Endothelial cell of umbilical vein (primary cell): ENCODE measurements at regions not wholly inside any gene's neighbourhood (a gene's known extent, or its start where the extent isn't known, plus 50 kb on each side); places are given as distances from the start of the nearest gene placed in this dataset.

Experiments used
- BruUV-seq: library from RNA; stranded (reverse); fragments of 400-500 nt; replicated peaks from 2 replicates; lab custom pipeline; 2021; lab: Mats Ljungman, UMichigan
- CTCF ChIA-PET: fragments of 300-600, 350-600 bp; sonication (Branson Sonifier 250); formaldehyde crosslinking; loops from one replicate; lab custom pipeline; 2021; ENCODE audit warnings: antibody characterized with exemption, inconsistent platforms; lab: Charles Lee
- POLR2A ChIA-PET: fragments of 300-600, 350-600 bp; sonication (Branson Sonifier 250); formaldehyde crosslinking; loops from one replicate; lab custom pipeline; 2021; ENCODE audit warnings: antibody characterized with exemption, inconsistent platforms; lab: Charles Lee
- DNase-seq: peaks from one replicate; pipeline ENCODE4 v3.0.0-alpha.2; 2011; ENCODE audit warnings: low read depth, low spot score
- FAIRE-seq: peaks from 2 replicates; lab custom pipeline; 2011; peaks lifted over from hg19 to GRCh38; lab: Jason Lieb, UNC
- H2AFZ ChIP-seq: 2 replicates; pipeline ENCODE4 v1.6.0; 2012; ENCODE audit warnings: low read depth, low read length, control low read depth, inconsistent platforms
- H3K27ac ChIP-seq: 2 replicates; pipeline ENCODE4 v1.5.1; 2011; ENCODE audit warnings: low read depth, mild to moderate bottlenecking, control low read depth, low read length, moderate library complexity; ENCODE audit not compliant: insufficient read depth
- H3K27me3 ChIP-seq, 2 experiments: 2 replicates each; pipeline versions ENCODE4 v1.6.0 to v1.6.1; 2011; ENCODE audit warnings: low read length in 2 of 2, mixed read lengths in 1 of 2; ENCODE audit not compliant: control insufficient read depth in 2 of 2, insufficient read depth in 2 of 2
- H3K36me3 ChIP-seq, 2 experiments: 2 replicates in 1 of 2; 3 replicates in 1 of 2; pipeline ENCODE4 v1.5.1; 2011; ENCODE audit warnings: low read length in 2 of 2, mild to moderate bottlenecking in 1 of 2, moderate library complexity in 1 of 2; ENCODE audit not compliant: control insufficient read depth in 2 of 2, insufficient read depth in 2 of 2; ENCODE audit errors: extremely low read depth in 1 of 2
- H3K4me1 ChIP-seq: 3 replicates; pipeline ENCODE4 v1.5.1; 2011; ENCODE audit warnings: mild to moderate bottlenecking, low read length; ENCODE audit not compliant: control insufficient read depth, insufficient read depth; ENCODE audit errors: extremely low read depth
- H3K4me2 ChIP-seq: 2 replicates; pipeline ENCODE4 v1.6.1; 2011; ENCODE audit warnings: low read length, control low read depth, mixed read lengths; ENCODE audit not compliant: insufficient read depth
- H3K4me3 ChIP-seq, 3 experiments: fragments of 200-600 bp in 1 of 3; sonication (generic), shearing (Covaris generic) in 1 of 3; replicated peaks in 1 of 3; 2 replicates each; pipeline ENCODE4 v1.5.1; 2011 to 2016; ENCODE audit warnings: control low read depth in 3 of 3, low read length in 3 of 3, mild to moderate bottlenecking in 2 of 3, inconsistent platforms in 1 of 3, low read depth in 1 of 3, moderate library complexity in 1 of 3; ENCODE audit not compliant: insufficient read depth in 1 of 3
- H3K79me2 ChIP-seq: 2 replicates; pipeline ENCODE4 v1.6.0; 2012; ENCODE audit warnings: low read length, inconsistent platforms; ENCODE audit not compliant: control insufficient read depth, insufficient read depth
- H3K9ac ChIP-seq: replicated peaks from 2 replicates; pipeline ENCODE3; 2011; ENCODE audit warnings: low read length, control low read depth; ENCODE audit not compliant: insufficient read depth; ENCODE audit errors: extremely low read depth
- H3K9me1 ChIP-seq: replicated peaks from 3 replicates; pipeline ENCODE4 v1.6.0; 2011; ENCODE audit warnings: mild to moderate bottlenecking, low read length; ENCODE audit not compliant: control insufficient read depth, insufficient read depth; ENCODE audit errors: extremely low read depth
- H3K9me3 ChIP-seq: replicated peaks from 2 replicates; pipeline ENCODE4 v1.5.1; 2012; ENCODE audit warnings: low read length, inconsistent platforms; ENCODE audit not compliant: control insufficient read depth, insufficient read depth
- H4K20me1 ChIP-seq: replicated peaks from 2 replicates; pipeline ENCODE3; 2011; ENCODE audit warnings: mild to moderate bottlenecking, low read length; ENCODE audit not compliant: control insufficient read depth, insufficient read depth; ENCODE audit errors: extremely low read depth
- EZH2 ChIP-seq: IDR thresholded peaks from 2 replicates; pipeline ENCODE4 v1.6.1; 2012; ENCODE audit warnings: borderline replicate concordance, low read depth, mild to moderate bottlenecking, moderate library complexity, low read length, inconsistent platforms; ENCODE audit not compliant: severe bottlenecking
- FOS ChIP-seq: IDR thresholded peaks from 2 replicates; pipeline ENCODE4 v1.6.1; 2011; ENCODE audit warnings: mild to moderate bottlenecking, low read length, moderate library complexity, borderline replicate concordance; ENCODE audit not compliant: insufficient read depth
- GATA2 ChIP-seq: IDR thresholded peaks from 2 replicates; pipeline ENCODE4 v1.7.0; 2011; ENCODE audit warnings: low read depth, mild to moderate bottlenecking, moderate library complexity, mixed read lengths, low read length; ENCODE audit not compliant: insufficient read length, insufficient read depth
- JUN ChIP-seq: IDR thresholded peaks from 2 replicates; pipeline ENCODE4 v1.6.1; 2011; ENCODE audit warnings: borderline replicate concordance, low read depth; ENCODE audit not compliant: insufficient read length, insufficient read depth
- MYC ChIP-seq: IDR thresholded peaks from one replicate; pipeline ENCODE4 v1.6.1; 2011; ENCODE audit warnings: mild to moderate bottlenecking, low read depth, low read length
- POLR2A ChIP-seq: IDR thresholded peaks from 2 replicates; pipeline ENCODE4 v1.6.1; 2012; ENCODE audit warnings: low read depth, mild to moderate bottlenecking, control low read depth, low read length
- POLR2AphosphoS5 ChIP-seq: IDR thresholded peaks from 2 replicates; pipeline ENCODE4 v1.6.1; 2012; ENCODE audit warnings: low read depth, mild to moderate bottlenecking, control low read depth, low read length, moderate library complexity; ENCODE audit not compliant: insufficient read depth
- dilution Hi-C: fragments of 300-500 bp; cut with MboI; formaldehyde crosslinking; loops from one replicate; pipeline ENCODE4 v1.15.0; 2019; ENCODE audit warnings: low sequenced_read_pairs; ENCODE audit not compliant: extremely low pct_ligation_motif_present
- intact Hi-C: fragments of 100-400 bp; cut with micrococcal nuclease; formaldehyde crosslinking; loops from one replicate; pipeline ENCODE4 v1.10.0; 2022
- TF ChIP-seq, protein P1 (sequence below): IDR thresholded peaks from 2 replicates; pipeline ENCODE4 v1.6.1; 2011; ENCODE audit not compliant: insufficient read depth, insufficient read length
- TF ChIP-seq, protein P2 (sequence below), 2 donors: IDR thresholded peaks; 1 replicate in 1 of 2; 2 replicates in 1 of 2; pipeline ENCODE4 v1.5.1; 2011; ENCODE audit warnings: low read length in 2 of 2, mild to moderate bottlenecking in 2 of 2, moderate library complexity in 2 of 2, control low read depth in 1 of 2, inconsistent platforms in 1 of 2, low read depth in 1 of 2; ENCODE audit not compliant: insufficient read depth in 1 of 2; ENCODE audit errors: extremely low read depth in 1 of 2

DNA sequence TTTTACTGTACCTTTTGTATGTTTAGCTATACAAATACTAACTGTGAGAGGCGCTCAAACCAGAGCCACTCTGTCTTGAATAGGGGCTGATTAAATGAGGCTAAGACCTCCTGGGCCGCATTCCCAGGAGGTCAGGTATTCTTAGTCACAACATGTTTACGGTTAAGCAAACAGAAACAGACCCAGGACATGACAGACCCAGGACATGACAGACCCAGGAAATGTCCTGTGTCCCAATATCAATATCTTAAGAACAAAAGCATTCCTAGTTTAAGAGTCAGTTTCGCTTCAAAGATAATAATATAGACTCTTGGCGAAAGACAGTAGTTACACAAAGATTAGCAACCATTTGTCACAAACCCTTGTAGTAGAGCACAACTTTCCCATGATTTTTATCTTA, 304.5 kb downstream of the CCSER2 start:
- H3K79me2 ChIP-seq, result no peaks in the 10 kb centered on the region
- no peak for FAIRE-seq
- H3K36me3 ChIP-seq, result no peaks in the 10 kb centered on the region
- H3K4me1 ChIP-seq, result no peaks in the 10 kb centered on the region
- POLR2A ChIA-PET, result no interaction called here
- no peak overlapping the region for H3K27ac ChIP-seq
- CTCF ChIA-PET, result interaction anchor here (1.2 kb wide), 1 partner anchor 40 kb away, joined by 3 read pairs; no protein-coding TSS in a partner anchor
- H3K9me3 ChIP-seq, result no peaks in the 10 kb centered on the region
- no peak for DNase-seq
- H3K27me3 ChIP-seq, result no peaks in the 10 kb centered on the region
- no peak overlapping the region for H3K4me3 ChIP-seq
- dilution Hi-C loops, result no loop called here
- H3K9ac ChIP-seq, result no peak overlapping the region
- intact Hi-C loops, result no loop called here
- TF ChIP-seq JUN (no peak), POLR2AphosphoS5 (no peak), POLR2A (no peak), FOS (no peak), MYC (no peak), EZH2 (no peak), GATA2 (no peak)
- TF ChIP-seq, protein P1, sequence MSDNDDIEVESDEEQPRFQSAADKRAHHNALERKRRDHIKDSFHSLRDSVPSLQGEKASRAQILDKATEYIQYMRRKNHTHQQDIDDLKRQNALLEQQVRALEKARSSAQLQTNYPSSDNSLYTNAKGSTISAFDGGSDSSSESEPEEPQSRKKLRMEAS, result no peak
- TF ChIP-seq, protein P2, sequence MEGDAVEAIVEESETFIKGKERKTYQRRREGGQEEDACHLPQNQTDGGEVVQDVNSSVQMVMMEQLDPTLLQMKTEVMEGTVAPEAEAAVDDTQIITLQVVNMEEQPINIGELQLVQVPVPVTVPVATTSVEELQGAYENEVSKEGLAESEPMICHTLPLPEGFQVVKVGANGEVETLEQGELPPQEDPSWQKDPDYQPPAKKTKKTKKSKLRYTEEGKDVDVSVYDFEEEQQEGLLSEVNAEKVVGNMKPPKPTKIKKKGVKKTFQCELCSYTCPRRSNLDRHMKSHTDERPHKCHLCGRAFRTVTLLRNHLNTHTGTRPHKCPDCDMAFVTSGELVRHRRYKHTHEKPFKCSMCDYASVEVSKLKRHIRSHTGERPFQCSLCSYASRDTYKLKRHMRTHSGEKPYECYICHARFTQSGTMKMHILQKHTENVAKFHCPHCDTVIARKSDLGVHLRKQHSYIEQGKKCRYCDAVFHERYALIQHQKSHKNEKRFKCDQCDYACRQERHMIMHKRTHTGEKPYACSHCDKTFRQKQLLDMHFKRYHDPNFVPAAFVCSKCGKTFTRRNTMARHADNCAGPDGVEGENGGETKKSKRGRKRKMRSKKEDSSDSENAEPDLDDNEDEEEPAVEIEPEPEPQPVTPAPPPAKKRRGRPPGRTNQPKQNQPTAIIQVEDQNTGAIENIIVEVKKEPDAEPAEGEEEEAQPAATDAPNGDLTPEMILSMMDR (IDR thresholded peaks at IDR 0.05; ENCODE audit: extremely low read depth in 1 of 2, insufficient read depth in 1 of 2, low read depth in 1 of 2, low read length in 2 of 2), result no peak
- H3K9me1 ChIP-seq, result no peaks in the 10 kb centered on the region
- no peak overlapping the region for H3K4me2 ChIP-seq
- H2AFZ ChIP-seq, result no peak overlapping the region
- no peaks in the 10 kb centered on the region for H4K20me1 ChIP-seq
- BruUV-seq, result no TSS peak
